Endothelial cell of umbilical vein (primary cell): ENCODE measurements at regions not wholly inside any gene's neighbourhood (a gene's known extent, or its start where the extent isn't known, plus 50 kb on each side); places are given as distances from the start of the nearest gene placed in this dataset.

Experiments
- JUN ChIP-seq: IDR thresholded peaks from 2 replicates; pipeline ENCODE4 v1.6.1; 2011; ENCODE audit warnings: borderline replicate concordance, low read depth; ENCODE audit not compliant: insufficient read length, insufficient read depth
- POLR2AphosphoS5 ChIP-seq: IDR thresholded peaks from 2 replicates; pipeline ENCODE4 v1.6.1; 2012; ENCODE audit warnings: low read depth, mild to moderate bottlenecking, control low read depth, low read length, moderate library complexity; ENCODE audit not compliant: insufficient read depth
- TF ChIP-seq, protein P1 (sequence below), 2 donors: IDR thresholded peaks; 1 replicate in 1 of 2; 2 replicates in 1 of 2; pipeline ENCODE4 v1.5.1; 2011; ENCODE audit warnings: low read length in 2 of 2, mild to moderate bottlenecking in 2 of 2, moderate library complexity in 2 of 2, control low read depth in 1 of 2, inconsistent platforms in 1 of 2, low read depth in 1 of 2; ENCODE audit not compliant: insufficient read depth in 1 of 2; ENCODE audit errors: extremely low read depth in 1 of 2

DNA sequence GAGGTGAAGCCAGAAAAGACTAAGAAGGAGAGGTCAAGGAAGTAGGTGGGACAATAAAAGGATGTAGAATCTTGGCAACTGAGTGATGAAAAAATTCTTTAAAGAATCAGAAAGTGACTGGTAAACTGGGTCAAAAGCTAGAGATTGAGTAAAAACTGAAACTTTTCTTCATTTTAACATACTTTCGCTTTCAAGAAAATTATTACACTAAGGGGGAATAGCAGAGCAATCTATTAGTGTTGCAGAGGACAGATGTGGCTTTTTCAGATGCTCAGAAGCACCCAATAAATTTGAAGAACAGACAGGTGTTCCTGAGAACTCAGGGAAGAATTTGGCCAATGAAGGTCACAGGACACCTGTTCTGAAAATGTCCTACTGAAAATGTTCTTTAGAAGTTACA lies 805.4 kb upstream of the ALCAM start:
- TF ChIP-seq JUN (no peak), POLR2AphosphoS5 (no peak)
- TF ChIP-seq, protein P1, sequence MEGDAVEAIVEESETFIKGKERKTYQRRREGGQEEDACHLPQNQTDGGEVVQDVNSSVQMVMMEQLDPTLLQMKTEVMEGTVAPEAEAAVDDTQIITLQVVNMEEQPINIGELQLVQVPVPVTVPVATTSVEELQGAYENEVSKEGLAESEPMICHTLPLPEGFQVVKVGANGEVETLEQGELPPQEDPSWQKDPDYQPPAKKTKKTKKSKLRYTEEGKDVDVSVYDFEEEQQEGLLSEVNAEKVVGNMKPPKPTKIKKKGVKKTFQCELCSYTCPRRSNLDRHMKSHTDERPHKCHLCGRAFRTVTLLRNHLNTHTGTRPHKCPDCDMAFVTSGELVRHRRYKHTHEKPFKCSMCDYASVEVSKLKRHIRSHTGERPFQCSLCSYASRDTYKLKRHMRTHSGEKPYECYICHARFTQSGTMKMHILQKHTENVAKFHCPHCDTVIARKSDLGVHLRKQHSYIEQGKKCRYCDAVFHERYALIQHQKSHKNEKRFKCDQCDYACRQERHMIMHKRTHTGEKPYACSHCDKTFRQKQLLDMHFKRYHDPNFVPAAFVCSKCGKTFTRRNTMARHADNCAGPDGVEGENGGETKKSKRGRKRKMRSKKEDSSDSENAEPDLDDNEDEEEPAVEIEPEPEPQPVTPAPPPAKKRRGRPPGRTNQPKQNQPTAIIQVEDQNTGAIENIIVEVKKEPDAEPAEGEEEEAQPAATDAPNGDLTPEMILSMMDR (IDR thresholded peaks at IDR 0.05; ENCODE audit: extremely low read depth in 1 of 2, insufficient read depth in 1 of 2, low read depth in 1 of 2, low read length in 2 of 2): no peak
